HG03575 (cell line): ENCODE measurements at regions not wholly inside any gene's neighbourhood (a gene's known extent, or its start where the extent isn't known, plus 50 kb on each side); places are given as distances from the start of the nearest gene placed in this dataset.

Source experiments
- ATAC-seq: cut with Tn5 transposase; IDR thresholded peaks from one replicate; pipeline ENCODE4 v1.9.1; 2021; ENCODE audit not compliant: unreplicated experiment, insufficient number of reproducible peaks, low FRiP score; ENCODE audit errors: extremely low read depth

GRCh38 chr7:41182782-41183181, 520.1 kb downstream of the INHBA start:
- no peak for ATAC-seq

DNA sequence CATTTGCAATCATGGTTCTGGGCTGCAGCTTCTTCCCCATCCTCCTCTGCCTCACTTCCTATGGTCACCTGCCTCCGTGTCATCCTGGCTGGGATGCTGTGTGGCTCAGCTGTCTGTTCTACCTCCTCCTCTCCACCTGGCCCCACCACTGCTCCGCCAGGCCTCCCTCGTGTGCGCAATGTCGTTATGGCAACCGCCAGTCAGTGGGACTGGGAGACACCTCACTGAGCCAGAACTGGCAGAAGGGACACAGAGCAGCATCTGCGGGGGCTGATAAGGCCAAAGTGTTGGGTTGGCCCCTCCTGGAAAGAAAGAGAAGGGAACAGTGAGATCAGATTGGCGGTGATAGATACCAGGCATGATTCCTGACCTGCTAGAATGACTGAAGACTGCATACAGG, 527.5 kb downstream of the INHBA start:
- ATAC-seq: no peak

- no peak for ATAC-seq
Observed at GRCh38 chr7:41174521-41174920, 528.4 kb downstream of the INHBA start.

DNA sequence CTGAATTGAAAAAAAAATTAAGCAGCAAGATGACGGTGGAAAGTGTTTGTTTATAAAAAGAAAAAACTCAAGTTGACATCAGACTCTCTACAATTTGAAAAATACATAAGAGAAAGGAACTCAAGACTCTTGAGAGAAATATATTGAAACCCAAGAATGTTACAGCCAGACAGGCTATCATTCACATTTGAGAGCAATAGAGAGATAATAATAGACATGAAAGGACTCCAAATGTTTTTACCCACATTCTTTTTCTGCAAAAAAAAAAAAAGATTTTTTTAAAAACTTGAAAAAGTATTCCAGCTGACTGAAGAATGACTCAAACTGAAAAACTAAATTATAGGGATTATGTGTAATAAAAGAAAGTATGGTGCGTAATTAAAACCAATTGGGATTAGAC, 532.4 kb downstream of the INHBA start:
- no peak for ATAC-seq

- no peak for ATAC-seq
Observed at GRCh38 chr7:41169317-41169716, 533.6 kb downstream of the INHBA start.

DNA sequence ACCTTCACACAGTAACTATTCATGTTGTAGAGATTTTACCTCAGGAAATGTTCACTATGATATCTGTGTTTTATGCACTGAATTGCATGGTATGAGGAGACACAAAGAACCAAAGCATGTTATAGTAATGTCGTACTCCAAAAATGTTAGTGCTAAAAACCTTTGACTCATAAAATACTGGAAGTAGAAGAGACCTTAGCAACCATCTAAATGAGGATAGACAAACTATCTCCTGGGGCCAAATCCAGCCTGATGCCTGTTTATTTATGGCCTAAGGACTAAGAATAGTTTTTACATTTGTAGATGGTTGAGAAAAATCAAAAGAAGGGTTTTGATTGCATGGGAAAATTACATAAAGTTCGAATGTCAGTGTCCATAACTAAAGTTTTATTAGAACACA, 535.1 kb downstream of the INHBA start:
- no peak for ATAC-seq

DNA sequence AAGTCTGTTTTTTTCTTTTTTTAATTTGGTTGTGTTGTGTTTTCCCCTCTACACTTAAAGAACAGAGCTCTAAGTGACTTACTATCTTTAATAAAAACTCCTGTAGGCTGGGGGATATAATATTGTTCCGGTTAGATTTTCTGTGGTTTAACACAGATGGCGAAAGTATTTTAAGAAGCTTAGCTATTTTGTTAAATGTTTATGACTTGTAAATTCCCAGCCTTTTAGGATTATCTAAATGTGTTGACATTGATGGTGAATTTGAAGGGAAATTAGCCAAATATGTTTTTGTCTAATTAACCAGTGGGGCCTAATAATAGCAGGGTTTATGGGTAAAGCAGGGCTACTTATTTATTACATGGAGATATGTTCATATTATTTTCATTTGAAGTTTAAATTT, 538.5 kb downstream of the INHBA start:
- no peak for ATAC-seq

DNA sequence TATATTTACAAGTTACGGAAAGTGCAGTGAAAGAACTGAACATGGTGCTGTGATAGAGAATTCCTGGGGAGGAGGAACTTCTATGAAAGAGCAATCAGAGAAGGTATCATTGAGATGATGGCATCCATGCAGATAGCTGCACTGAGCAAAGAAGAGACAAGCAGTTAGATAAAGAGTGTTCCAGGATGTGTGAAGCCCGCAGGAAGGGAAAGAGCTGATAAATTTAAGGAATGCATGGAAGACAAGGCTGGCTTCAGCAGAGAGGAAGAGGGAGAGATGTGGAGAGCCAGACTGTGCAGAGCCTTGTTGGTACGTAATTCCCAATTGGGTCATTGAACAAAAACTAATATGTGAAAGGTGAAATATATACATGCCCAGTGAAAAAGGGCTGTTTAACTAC, 538.9 kb downstream of the INHBA start:
- no peak for ATAC-seq

DNA sequence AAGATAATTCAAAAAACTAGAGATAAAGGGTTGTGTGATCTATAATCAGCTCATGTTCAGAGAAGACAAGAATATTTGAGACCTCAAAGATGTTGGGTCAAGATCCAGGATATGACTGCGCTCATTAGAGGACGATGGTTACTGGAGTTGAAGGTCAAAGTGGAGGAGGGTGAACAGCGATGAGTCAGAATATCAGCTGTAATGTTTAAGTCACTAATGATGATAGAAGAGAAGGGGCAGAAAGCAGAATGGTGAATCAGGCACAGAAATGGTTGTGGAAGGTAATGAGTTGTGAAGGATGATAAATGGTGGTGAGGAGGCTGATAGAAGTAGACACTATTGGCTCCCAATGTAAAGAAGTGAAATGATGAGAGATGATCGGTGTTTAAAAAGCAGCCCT, 540.3 kb downstream of the INHBA start:
- no peak for ATAC-seq

- no peak for ATAC-seq
Observed at GRCh38 chr7:41161041-41161587, 541.8 kb downstream of the INHBA start.

- ATAC-seq: no peak
Observed at GRCh38 chr7:41156268-41156667, 546.6 kb downstream of the INHBA start.

GRCh38 chr7:41153268-41153667, 549.6 kb downstream of the INHBA start:
- ATAC-seq: no peak

DNA sequence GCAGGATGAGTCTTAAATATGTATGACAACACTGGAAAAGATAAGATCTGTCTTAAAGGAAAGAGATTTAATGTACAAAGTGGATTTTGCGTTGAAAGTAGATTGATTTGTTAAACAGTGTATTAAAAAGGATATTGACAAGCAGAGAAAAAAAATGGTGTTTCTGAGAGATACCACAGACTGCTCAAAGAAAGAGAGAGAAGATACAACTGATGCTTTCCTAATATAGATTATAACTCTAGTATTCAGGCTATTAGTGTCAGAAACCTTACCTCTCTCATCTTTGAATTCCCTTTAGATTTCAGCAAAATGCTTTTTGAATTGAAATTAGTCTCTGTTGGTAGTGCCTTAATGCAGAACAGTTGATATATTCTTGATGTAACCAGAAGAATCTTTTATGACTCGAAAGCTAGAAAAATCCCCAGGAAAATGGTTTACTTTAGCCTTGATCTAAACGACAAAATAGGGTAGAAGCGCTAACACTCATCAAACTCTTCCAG, 550.7 kb downstream of the INHBA start:
- ATAC-seq: no peak

GRCh38 chr7:41149576-41149975, 553.3 kb downstream of the INHBA start:
- no peak for ATAC-seq

DNA sequence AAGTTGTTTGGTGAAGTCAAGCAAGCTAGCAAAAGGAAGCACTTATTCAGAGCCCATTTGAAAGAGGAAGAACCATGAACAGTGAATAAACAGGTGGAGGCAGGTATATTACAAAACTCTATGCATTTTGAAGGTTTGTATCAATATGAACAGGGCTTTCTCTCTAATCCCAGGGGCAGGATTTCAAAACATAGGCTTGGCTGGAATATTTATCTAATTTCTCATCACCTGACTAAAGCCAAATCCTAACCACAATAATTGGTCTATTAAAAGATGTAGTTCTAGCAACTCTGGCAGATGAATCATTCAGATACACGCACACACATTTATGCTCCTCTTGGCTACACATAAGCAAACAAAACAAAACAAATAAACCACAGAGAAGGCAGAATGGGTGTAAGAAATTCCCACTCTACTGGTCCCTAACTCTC, 554.4 kb downstream of the INHBA start:
- no peak for ATAC-seq

GRCh38 chr7:41147606-41148485, 555.0 kb downstream of the INHBA start:
- ATAC-seq: no peak

- no peak for ATAC-seq
Observed at GRCh38 chr7:41146429-41146828, 556.5 kb downstream of the INHBA start.

DNA sequence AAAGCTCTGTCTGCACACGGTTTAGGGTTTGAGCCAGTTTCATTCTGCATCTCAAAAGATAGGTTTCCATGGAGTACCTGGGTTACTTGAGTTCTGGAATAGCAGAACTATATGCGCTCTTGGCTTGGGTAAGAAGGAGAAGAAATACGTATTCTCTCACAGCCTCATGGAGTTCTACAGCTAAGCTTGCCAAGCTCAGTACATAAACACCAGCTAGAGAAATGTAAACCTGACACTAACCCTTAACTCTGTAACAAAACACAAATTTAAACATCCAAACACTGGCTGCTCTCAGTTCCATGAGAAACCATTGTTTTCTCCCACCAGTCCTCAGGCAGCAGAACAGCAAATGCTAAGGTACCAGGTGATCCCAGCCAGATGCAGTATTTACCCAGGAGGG, 557.2 kb downstream of the INHBA start:
- ATAC-seq: no peak

- ATAC-seq: no peak
Observed at GRCh38 chr7:41142904-41143473, 559.9 kb downstream of the INHBA start.

DNA sequence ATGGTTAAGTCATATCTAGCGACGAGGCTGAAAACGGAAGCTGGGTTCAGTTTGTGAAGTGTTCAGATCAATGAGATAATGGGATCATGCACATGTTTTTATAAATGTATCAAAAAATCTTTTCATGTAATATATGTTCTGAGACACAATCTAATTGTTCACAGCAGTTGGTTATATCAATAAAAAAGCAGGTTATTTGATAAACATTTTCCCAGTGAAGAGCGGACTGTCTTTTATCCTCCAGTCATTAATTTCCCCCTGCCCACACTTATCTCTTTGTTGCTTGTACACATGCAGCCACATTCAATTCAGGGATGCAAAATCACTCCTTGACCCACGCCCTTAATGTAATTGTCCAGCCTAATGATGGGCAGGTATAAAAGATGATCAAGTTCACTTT, 563.1 kb downstream of the INHBA start:
- ATAC-seq: no peak
